ENCODE measurements at regions not wholly inside any gene's neighbourhood (a gene's known extent, or its start where the extent isn't known, plus 50 kb on each side); places are given as distances from the start of the nearest gene placed in this dataset.

DNA sequence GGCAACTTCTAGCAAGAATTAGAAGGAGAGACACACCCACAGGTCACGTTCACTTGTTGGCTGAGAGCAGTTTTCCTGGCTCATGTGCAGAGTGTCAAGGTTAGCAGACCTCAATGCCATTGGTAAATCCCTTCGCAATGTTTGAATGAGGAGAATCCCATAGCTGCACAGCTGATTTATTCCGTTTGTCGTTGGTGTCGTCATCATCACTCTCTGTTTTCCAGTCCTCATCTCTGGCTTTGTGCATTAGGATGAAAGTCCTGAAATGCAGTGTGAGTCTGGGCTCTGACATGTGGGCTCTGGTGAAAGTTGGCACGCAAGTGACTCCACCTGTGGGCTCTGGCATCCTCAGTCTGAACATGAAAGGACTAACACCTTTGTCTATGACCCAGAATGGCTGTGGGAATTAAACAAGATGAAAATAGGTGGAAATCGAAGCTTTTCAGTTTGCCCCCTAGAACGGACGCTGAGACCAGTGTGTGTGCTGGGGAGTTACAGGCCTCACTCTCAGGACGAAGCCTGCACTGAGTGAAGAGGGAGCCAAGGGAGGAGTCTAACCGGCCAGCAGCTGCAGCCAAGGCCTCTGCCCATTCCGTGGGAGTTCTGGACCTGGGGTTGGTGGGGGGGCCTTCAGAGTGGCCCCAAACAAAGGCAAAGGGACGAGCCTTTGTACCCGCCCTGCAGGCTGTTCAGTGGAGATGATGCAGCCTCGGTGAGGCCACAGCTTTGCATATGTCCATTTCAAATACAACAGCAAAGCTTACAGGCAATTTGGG, 74.8 kb upstream of the ZNF516 start:
- TF ChIP-seq CTCF (IDR thresholded peaks at IDR 0.05) = no peak
- no peak for TF ChIP-seq POLR2A (IDR thresholded peaks at IDR 0.05)
- no peak for TF ChIP-seq EP300 (IDR thresholded peaks at IDR 0.05)
